GM19035 (cell line): ENCODE measurements at regions not wholly inside any gene's neighbourhood (a gene's known extent, or its start where the extent isn't known, plus 50 kb on each side); places are given as distances from the start of the nearest gene placed in this dataset.
A peak's percentile ranks its signal among the peaks of the same experiment; 100 is the strongest.

Experiments used
- ATAC-seq: cut with Tn5 transposase; IDR thresholded peaks from one replicate; pipeline ENCODE4 v1.9.1; 2021; ENCODE audit not compliant: unreplicated experiment

- ATAC-seq, result no peak
These were observed 186.6 kb upstream of the HDAC9 start for GRCh38 chr7:18308938-18309337.

- ATAC-seq, result no peak
These were observed 183.1 kb upstream of the HDAC9 start for GRCh38 chr7:18312482-18312881.

GRCh38 chr7:18313965-18314364 is 181.6 kb upstream of the HDAC9 start:
- ATAC-seq, result no peak

GRCh38 chr7:18315241-18315640 is 180.3 kb upstream of the HDAC9 start:
- no peak for ATAC-seq

GRCh38 chr7:18317941-18318340 is 177.6 kb upstream of the HDAC9 start:
- ATAC-seq, result no peak

GRCh38 chr7:18320422-18320821 is 175.1 kb upstream of the HDAC9 start:
- ATAC-seq, result no peak

GRCh38 chr7:18320971-18321567 is 174.5 kb upstream of the HDAC9 start:
- peak; percentile 94 for ATAC-seq

GRCh38 chr7:18330548-18330947 is 165.0 kb upstream of the HDAC9 start:
- ATAC-seq, result no peak

GRCh38 chr7:18336626-18337025 is 158.9 kb upstream of the HDAC9 start:
- no peak for ATAC-seq

GRCh38 chr7:18337048-18337809 is 158.3 kb upstream of the HDAC9 start:
- no peak for ATAC-seq

GRCh38 chr7:18338910-18339523 is 156.5 kb upstream of the HDAC9 start:
- no peak for ATAC-seq

- ATAC-seq, result no peak
These were observed 153.8 kb upstream of the HDAC9 start for GRCh38 chr7:18341756-18342155.

GRCh38 chr7:18343047-18343446 is 152.5 kb upstream of the HDAC9 start:
- ATAC-seq, result no peak

- no peak for ATAC-seq
These were observed 151.0 kb upstream of the HDAC9 start for GRCh38 chr7:18344536-18344935.

GRCh38 chr7:18345641-18346234 is 149.8 kb upstream of the HDAC9 start:
- ATAC-seq, result peak; percentile 66

- ATAC-seq, result no peak
These were observed 148.4 kb upstream of the HDAC9 start for GRCh38 chr7:18347170-18347569.

- ATAC-seq, result no peak
These were observed 144.9 kb upstream of the HDAC9 start for GRCh38 chr7:18350678-18351077.

GRCh38 chr7:18352339-18353255 is 143.0 kb upstream of the HDAC9 start:
- ATAC-seq, result peak; percentile 72

- ATAC-seq, result no peak
These were observed 142.2 kb upstream of the HDAC9 start for GRCh38 chr7:18353339-18353738.

GRCh38 chr7:18354108-18355085 is 141.2 kb upstream of the HDAC9 start:
- ATAC-seq, result no peak
